OCI-LY7 (cell line): ENCODE measurements at regions not wholly inside any gene's neighbourhood (a gene's known extent, or its start where the extent isn't known, plus 50 kb on each side); places are given as distances from the start of the nearest gene placed in this dataset.

ENCODE experiments used
- BruUV-seq: library from RNA; stranded (reverse); fragments of 400-500 nt; replicated peaks from 2 replicates; lab custom pipeline; 2021; lab: Mats Ljungman, UMichigan
- CTCF ChIA-PET: fragments of 300-600 bp; sonication (Branson Sonifier 250); formaldehyde crosslinking; loops from one replicate; lab custom pipeline; 2022; ENCODE audit warnings: antibody characterized with exemption; ENCODE audit not compliant: unreplicated experiment; lab: Charles Lee
- POLR2A ChIA-PET: fragments of 300-600 bp; sonication (Branson Sonifier 250); formaldehyde crosslinking; loops from one replicate; lab custom pipeline; 2022; ENCODE audit warnings: antibody characterized with exemption; lab: Charles Lee
- DNase-seq: peaks from one replicate; pipeline ENCODE4 v3.0.0-alpha.2; 2015; ENCODE audit warnings: low spot score
- H2AFZ ChIP-seq: fragments of 200-600 bp; sonication (generic), shearing (Covaris generic); 2 replicates; pipeline ENCODE4 v1.6.1; 2014; ENCODE audit warnings: mild to moderate bottlenecking, antibody characterized with exemption, low read length, moderate library complexity
- H3K27ac ChIP-seq: fragments of 200-600 bp; sonication (generic); 2 replicates; pipeline ENCODE4 v1.5.1; 2014; ENCODE audit warnings: mixed run types, low read depth, mild to moderate bottlenecking, moderate library complexity, low read length, inconsistent platforms; ENCODE audit not compliant: poor library complexity, severe bottlenecking
- H3K36me3 ChIP-seq: fragments of 200-600 bp; sonication (generic); 2 replicates; pipeline ENCODE4 v1.6.1; 2014; ENCODE audit warnings: mild to moderate bottlenecking, antibody characterized with exemption, low read length, moderate library complexity, mixed read lengths; ENCODE audit not compliant: insufficient read depth
- H3K4me1 ChIP-seq: fragments of 200-600 bp; sonication (generic); 2 replicates; pipeline ENCODE4 v1.5.1; 2014; ENCODE audit warnings: mild to moderate bottlenecking, low read length; ENCODE audit not compliant: insufficient read depth, poor library complexity, severe bottlenecking
- H3K4me2 ChIP-seq: fragments of 200-600 bp; sonication (generic); 2 replicates; pipeline ENCODE4 v1.6.1; 2014; ENCODE audit warnings: mild to moderate bottlenecking, low read length
- H3K4me3 ChIP-seq: fragments of 200-600 bp; sonication (generic); 2 replicates; pipeline ENCODE4 v1.5.1; 2014; ENCODE audit warnings: mild to moderate bottlenecking, low read depth, low read length; ENCODE audit not compliant: poor library complexity, severe bottlenecking
- H3K79me2 ChIP-seq: fragments of 200-600 bp; sonication (generic); 2 replicates; pipeline ENCODE4 v1.6.1; 2016; ENCODE audit warnings: low read depth, mild to moderate bottlenecking, low read length, moderate library complexity, mixed read lengths; ENCODE audit not compliant: insufficient read depth
- H3K9me2 ChIP-seq: fragments of 200-600 bp; sonication (generic); 2 replicates; pipeline ENCODE4 v1.6.1; 2016; ENCODE audit warnings: mild to moderate bottlenecking, low read length, mixed read lengths; ENCODE audit not compliant: insufficient read depth
- H3K9me3 ChIP-seq: fragments of 200-600 bp; sonication (generic); 2 replicates; pipeline ENCODE4 v1.6.1; 2014; ENCODE audit warnings: mild to moderate bottlenecking, mixed run types, low read length, mixed read lengths
- H4K20me1 ChIP-seq: fragments of 200-600 bp; sonication (generic); 2 replicates; pipeline ENCODE4 v1.6.1; 2014; ENCODE audit warnings: mild to moderate bottlenecking, antibody characterized with exemption, low read length, moderate library complexity, mixed read lengths; ENCODE audit not compliant: insufficient read depth
- EZH2phosphoT487 ChIP-seq: fragments of 200-600 bp; sonication (generic); IDR thresholded peaks from 2 replicates; pipeline ENCODE4 v1.6.1; 2018; ENCODE audit warnings: low read depth, borderline replicate concordance, mild to moderate bottlenecking, mixed run types, antibody characterized with exemption, low read length, moderate library complexity, mixed read lengths
- intact Hi-C: fragments of 100-400 bp; cut with micrococcal nuclease; formaldehyde crosslinking; loops from one replicate; pipeline ENCODE4 v1.10.0; 2022; ENCODE audit not compliant: unreplicated experiment
- TF ChIP-seq, protein P1 (sequence below): fragments of 200-600 bp; sonication (generic); conservative IDR thresholded peaks from 2 replicates; pipeline ENCODE4 v1.5.1; 2014; ENCODE audit warnings: mild to moderate bottlenecking, antibody characterized with exemption, low read length, moderate library complexity, mixed read lengths

GRCh38 chr16:85535352-85536072, 77.6 kb upstream of the GSE1 start:
- Histone ChIP-seq H3K4me1 (no peaks in the 10 kb centered on the region), H3K9me2 (no peaks in the 10 kb centered on the region), H3K4me3 (no peak overlapping the region), H3K27ac (no peak overlapping the region), H2AFZ (no peak overlapping the region), H3K79me2 (no peaks in the 10 kb centered on the region), H3K36me3 (no peaks in the 10 kb centered on the region), H4K20me1 (no peaks in the 10 kb centered on the region), H3K9me3 (no peaks in the 10 kb centered on the region), H3K4me2 (no peak overlapping the region)
- no TSS peak for BruUV-seq
- POLR2A ChIA-PET = no interaction called here
- TF ChIP-seq EZH2phosphoT487 = no peak
- TF ChIP-seq, protein P1, sequence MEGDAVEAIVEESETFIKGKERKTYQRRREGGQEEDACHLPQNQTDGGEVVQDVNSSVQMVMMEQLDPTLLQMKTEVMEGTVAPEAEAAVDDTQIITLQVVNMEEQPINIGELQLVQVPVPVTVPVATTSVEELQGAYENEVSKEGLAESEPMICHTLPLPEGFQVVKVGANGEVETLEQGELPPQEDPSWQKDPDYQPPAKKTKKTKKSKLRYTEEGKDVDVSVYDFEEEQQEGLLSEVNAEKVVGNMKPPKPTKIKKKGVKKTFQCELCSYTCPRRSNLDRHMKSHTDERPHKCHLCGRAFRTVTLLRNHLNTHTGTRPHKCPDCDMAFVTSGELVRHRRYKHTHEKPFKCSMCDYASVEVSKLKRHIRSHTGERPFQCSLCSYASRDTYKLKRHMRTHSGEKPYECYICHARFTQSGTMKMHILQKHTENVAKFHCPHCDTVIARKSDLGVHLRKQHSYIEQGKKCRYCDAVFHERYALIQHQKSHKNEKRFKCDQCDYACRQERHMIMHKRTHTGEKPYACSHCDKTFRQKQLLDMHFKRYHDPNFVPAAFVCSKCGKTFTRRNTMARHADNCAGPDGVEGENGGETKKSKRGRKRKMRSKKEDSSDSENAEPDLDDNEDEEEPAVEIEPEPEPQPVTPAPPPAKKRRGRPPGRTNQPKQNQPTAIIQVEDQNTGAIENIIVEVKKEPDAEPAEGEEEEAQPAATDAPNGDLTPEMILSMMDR = no peak
- CTCF ChIA-PET = no interaction called here
- intact Hi-C loops = no loop called here
- no peak for DNase-seq

- Histone ChIP-seq H3K4me2 (no peak overlapping the region), H3K79me2 (no peaks in the 10 kb centered on the region), H3K4me1 (no peaks in the 10 kb centered on the region), H2AFZ (no peak overlapping the region), H3K4me3 (no peak overlapping the region), H4K20me1 (no peaks in the 10 kb centered on the region), H3K9me3 (no peaks in the 10 kb centered on the region), H3K27ac (no peak overlapping the region), H3K9me2 (no peaks in the 10 kb centered on the region), H3K36me3 (no peaks in the 10 kb centered on the region)
- DNase-seq = no peak
- BruUV-seq = no TSS peak
- POLR2A ChIA-PET = no interaction called here
- TF ChIP-seq EZH2phosphoT487 = no peak
- TF ChIP-seq, protein P1 = no peak
- CTCF ChIA-PET = no interaction called here
- intact Hi-C loops = no loop called here
These were observed 77.1 kb upstream of the GSE1 start for GRCh38 chr16:85536073-85536410.
